HG02943 (cell line): ENCODE measurements at regions not wholly inside any gene's neighbourhood (a gene's known extent, or its start where the extent isn't known, plus 50 kb on each side); places are given as distances from the start of the nearest gene placed in this dataset.
"Not testable (repeated sequence)": the region's sequence is repeated elsewhere in the genome, so short reads cannot be mapped to it uniquely, and the experiment has no call there.

ENCODE experiments used
- ATAC-seq: cut with Tn5 transposase; IDR thresholded peaks from one replicate; pipeline ENCODE4 v1.9.1; 2021; ENCODE audit warnings: mild to moderate bottlenecking, low read depth, moderate library complexity; ENCODE audit not compliant: unreplicated experiment

DNA sequence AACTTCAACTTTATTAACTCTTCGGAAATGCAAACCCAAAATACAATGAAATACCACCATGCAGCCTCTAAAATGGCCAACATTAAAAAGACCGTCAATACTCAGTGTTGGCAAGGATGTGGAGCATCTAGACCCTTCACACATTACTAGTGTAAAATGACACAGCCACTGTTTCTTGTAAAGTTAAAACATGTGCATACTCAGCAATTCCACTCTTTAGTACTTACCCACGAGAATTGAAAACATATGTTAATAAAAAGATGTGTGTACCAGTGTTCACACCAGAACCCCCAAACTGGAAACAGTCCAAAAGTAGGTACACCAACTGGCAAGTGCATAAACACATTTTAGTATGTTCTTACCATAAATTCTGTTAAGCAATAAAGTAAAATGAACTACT, 294.7 kb downstream of the PLK2 start:
- no peak for ATAC-seq

DNA sequence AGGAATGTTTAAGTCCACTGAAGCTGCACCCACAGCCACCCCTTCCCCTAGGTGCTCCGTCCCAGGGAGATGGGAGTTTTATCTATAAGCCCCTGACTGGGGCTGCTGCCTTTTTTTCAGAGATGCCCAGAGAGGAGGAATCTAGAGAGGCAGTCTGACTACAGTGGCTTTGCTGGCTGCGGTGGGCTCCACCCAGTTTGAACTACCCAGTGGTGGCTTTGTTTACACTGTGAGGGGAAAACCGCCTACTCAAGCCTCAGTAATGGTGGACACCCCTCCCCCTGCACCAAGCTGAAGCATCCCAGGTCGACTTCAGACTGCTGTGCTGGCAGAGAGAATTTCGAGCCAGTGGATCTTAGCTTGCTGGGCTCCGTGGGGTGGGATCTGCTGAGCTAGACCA, 298.0 kb downstream of the PLK2 start:
- not testable (repeated sequence) for ATAC-seq

DNA sequence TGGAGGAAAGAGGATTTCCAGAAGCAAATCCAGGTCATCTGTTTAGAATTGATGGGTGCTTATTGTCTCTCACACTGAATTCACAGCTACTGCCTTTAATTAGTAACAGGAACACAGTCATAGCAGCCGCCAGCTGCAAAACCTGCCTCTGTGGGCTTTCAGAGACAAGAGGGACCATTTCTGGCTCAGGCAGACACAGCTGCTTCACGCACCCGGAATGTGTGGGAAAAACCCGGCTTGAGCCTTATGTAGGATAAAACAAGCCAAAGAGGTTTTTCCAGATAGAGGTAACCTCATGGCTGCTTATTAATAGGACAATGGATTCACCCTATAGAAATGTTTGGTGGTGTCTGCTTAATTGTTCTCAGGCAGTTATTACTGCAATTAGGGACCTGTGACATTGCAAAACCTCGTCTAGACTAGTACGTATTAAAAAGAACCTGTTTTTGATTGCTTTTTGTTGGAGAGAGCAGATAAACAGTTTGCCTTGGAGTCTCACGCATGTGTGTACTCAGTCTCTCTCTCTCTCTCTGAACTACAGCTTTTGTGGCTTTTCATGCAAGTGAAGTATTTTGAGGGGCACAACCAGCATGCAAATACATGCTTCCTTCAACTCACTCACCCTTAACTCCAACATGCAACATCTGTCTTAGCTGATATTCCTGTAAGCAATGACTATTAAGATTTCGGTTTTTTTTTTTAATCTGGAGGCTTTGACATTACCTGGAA, 302.7 kb downstream of the PLK2 start:
- ATAC-seq = no peak

DNA sequence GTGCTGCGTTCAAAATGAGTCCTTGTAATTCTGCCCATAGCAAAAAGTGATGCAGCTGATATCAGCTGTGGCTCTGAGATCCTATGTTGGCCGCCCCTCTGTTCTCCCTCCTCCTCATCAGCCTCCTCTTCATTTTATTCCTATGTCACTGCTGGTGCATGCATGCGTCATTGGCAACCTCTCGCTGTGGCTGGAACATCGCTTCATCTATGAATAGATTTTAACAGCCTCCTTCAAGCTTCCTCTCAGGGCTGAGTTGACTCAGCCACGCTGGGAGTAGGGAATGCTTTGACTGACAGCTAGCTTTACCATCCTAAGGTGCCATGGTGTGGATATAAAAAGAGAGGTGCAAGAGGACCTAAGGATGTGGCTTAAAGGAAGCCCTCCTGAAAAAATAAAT, 303.5 kb downstream of the PLK2 start:
- no peak for ATAC-seq

DNA sequence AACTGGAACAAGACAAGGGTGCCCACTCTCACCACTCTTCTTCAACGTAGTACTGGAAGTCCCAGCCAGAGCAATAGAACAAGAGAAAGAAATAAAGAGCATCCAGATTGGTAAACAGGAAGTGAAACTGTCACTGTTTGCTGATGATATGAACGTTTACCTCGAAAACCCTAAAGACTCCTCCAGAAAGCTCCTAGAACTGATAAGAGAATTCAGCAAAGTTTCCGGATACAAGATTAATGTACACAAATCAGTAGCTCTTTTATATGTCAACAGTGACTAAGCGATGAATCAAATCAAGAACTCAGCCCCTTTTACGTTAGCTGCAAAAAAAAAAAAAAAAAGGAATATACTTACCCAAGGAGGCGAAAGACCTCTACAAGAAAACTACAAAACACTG, 306.6 kb downstream of the PLK2 start:
- no peak for ATAC-seq

DNA sequence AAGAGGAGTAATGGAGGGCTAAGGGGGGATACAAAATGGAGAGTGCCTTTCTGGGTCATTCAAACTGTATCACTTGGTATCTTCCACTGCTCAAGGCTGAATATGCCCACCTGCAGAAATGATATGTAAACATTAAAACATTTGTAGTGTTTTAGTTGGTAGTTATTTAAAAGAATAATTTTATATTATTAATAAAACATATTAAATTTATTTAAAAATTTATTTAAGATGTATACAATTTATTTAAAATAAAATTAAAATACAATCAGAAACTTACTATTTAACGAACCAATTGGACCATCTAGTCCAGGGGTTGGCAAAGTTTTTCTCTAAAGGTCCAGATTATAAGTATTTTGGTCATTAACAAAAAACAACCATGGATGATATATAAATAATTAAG, 308.5 kb downstream of the PLK2 start:
- ATAC-seq = no peak

DNA sequence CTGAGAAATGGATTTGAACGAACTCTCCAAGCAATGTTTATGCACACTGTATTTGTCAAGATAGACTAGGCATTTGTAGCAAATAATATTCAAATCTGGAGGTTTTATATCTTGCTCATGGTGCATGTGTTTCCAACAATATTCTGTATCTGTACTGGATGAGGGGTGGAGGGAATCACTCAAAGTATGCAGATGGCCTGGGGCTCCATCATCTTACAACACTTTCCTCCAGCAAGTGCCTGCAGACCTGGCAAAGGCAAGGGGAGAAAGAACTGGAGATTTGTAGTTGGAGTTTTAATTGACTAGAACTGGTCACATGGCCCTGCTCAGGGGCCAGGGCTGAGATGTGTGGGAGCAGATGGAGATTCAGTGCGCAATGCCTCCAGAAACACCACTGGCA, 309.0 kb downstream of the PLK2 start:
- no peak for ATAC-seq

DNA sequence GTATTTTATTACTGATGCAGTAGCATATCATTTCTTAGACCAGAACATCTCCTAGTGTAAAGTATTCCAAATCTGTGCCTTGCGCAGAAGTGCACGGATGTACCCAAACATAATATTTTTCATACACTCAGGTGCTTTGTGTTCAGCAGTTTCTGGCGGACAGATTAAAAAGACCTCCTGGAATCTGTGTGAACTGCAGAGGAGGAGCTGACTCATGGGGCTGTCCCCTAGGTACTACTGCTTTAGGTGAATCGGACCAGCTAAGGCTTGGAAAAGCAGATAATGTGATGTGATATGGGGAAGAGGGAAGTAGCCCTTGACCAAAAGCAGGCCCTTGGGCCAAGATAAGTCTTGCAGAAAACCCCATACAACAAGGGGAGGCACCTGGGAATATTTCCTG, 310.1 kb downstream of the PLK2 start:
- ATAC-seq = no peak

DNA sequence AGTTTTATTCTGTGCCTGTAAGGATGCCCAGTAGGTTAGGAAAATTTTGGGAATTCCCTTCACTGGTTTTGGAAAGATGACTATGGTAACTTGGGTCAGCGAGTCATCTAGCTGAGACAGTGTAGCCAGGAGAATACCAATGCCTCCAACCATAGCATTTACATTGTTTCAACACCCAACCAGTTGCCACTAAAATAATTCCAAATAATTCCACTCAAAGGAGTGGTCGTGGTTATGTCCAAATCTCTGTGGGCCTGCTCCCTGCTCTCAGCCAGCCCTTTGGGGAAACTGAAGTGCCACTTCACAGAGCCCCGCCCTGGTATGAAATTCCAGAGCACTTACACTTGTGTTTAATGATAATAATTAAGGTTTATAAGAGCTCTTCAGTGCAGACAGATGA, 310.5 kb downstream of the PLK2 start:
- ATAC-seq = no peak

DNA sequence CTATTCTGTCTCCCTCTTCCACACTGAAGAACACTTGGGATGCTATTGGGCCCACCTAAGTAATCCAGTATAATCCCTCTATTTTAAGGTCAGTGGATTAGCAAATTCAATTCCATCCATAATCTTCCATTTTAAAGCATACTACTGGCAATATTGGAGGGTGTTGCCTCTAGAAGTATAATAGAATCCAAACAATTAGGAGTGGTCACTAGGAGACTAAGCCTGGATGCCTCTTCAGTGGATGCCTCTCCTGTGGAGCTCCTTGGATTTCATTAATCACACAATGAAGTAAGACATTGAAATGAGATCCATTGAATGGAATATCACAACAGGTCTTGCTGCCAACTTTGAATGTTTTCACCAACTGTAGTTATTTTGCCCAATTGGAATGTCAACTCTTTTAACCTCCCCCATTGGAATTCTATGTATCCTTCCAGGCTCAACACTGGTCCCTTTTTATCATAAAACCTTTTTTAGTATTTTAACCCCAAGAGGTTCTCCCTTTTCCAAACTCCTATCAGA, 311.6 kb downstream of the PLK2 start:
- no peak for ATAC-seq

DNA sequence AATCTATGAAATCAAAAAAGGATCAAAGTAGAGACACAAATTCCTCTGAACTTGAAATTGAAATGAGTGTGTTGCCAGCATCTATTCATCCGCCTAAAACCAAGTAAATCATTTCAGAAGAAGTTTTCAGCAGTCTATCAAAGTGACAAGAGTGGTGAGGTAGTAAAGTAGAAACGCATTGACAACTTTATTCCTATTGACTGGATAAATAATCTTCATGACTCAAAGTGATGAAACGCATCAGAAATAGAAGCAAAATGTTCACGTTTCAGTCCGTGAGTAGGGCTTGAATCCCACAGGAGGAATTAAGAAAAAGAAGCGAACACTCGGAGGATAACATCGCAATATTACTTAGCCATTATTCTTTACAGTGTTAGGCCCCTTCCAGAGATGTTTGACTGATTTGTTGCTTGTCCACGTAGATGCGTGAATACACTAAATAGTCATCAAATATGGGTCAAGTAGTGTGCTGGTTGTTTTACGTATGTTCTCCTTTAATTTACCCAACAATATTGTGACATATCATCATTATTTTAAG, 314.4 kb downstream of the PLK2 start:
- no peak for ATAC-seq

DNA sequence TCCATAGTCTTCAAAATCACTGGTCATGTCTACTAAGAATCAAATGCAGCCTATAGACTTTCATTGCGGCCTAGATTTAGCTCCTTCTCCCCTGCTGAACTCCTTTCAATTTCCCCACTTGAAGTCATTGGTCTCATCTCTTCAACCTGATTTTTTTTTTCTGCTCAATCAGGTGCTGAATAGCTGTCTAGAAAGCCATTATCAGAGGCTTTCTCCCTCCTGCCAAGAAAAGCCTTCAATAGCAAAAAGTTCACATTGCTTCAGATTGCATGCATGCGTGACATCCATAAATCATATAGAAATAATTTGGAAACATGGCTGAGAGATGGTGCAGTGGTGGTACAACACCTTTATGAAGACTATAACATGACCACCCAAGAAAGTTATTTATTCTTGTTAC, 316.2 kb downstream of the PLK2 start:
- ATAC-seq = no peak

DNA sequence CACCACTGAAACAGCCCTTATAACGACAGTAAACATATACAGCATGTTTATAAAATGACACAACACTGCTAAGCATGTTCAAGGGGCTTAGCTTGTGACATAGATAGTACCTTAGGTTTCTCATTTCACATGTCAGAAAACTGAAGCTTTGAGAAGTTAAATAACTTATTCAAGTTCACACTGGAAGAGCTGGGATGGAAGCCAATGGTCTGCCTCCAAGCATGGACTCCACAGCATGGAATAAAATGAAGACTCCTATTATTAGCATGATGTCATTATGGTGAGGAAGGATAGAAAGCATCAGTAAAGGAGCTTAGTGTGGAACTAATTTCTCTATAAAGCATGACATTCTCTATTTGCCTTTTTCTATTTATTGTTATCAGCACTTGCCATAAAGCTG, 316.7 kb downstream of the PLK2 start:
- no peak for ATAC-seq

DNA sequence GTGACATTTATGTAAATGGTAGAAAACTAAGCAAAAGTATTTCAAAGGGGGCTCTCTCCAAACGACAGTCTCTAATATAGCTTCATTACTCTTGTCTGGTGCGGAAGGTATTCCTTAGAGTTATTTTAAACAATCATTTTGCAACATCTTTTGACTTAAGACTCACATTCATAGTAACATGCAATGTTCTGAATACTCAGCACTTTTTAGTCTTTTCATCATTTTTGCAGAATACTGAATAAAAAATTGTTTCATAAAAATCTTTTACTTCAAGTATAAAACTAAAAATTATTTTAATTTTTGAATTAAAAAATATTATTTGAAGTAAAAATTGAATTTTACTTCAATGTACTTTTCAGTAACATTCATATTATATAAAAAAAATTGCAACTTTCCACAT, 321.1 kb downstream of the PLK2 start:
- ATAC-seq = no peak

DNA sequence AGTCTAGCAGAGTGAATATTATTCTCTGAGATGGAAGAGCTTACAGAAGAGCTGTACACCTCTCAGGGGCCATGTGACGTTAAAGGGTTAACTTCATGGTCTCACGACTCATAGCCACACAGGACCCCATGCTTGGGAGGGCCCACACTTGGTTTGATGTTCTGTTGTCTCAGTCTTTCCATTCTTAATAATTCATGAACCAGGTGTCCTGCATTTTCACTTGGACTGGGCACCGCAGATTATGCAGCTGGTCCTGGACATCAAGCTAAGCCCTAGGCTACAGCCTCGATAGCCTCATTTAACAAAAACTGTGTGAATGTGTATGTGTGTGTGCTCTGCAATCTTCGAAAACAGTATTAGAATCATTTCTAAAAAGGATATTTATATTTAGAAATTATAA, 323.5 kb downstream of the PLK2 start:
- no peak for ATAC-seq

DNA sequence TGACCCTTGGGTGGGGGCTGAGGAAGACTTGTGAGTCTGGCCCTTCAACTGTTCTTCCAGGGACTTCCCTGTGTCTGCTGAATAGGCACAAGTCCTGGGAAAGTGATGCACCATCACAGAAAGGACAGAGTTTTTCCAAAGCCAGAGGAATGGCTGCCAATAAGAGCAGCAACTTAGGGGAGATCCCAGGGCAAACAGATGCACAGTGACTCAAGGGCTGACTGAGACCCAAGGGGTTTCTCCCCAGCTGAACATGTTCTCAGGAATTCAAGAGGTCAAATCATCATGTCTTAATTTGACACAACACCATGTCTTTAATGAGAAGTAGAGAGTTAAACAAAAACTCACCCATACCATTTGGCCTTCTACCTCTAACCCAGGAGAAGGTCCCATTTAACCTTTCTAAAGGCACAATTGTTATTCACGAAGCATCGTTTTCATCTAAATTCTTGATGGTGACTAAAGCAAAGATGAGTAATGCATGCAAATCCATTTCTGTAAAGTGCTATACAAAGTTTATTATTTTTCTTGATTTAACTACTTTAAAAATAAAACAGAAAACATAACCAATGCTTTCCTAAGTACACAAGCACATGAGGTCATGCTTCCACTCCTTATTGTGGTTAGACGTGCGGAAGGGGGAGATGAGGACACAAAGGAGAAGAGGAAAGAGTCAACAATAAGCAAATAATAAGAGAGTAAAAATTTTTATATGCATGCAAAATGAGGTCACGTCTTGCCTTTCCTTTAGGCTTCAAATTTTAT, 324.1 kb downstream of the PLK2 start:
- ATAC-seq = no peak

DNA sequence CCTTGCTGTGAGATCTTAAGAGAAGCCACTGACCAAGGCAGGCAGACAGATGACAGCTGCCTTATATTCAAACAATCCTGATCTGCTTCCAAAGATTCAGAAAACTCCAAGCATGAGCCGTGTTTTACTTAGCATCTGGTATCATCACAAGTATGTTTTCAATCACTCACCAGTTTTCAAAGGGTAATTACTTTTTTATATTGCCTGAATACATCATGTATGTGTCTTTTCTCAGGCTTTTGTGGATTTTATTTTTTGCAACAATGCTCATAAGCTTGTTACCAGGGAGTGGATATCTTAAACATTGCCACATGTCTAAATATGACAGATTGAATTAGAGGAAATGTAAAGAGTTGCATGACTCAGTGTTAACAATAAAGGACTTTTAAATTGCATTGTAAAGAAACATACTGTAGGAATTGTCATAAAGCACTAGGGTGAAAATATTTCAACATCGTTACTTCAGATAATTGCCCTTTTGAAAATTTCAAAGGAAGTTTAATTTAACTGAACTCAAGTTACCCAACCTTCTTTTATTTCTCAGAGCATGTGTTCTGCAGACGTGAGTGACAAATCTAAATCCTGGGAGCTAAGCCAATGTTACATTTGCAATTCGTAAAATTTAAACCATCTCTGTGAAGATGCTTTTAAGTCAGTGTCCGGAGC, 326.1 kb downstream of the PLK2 start:
- ATAC-seq = no peak

DNA sequence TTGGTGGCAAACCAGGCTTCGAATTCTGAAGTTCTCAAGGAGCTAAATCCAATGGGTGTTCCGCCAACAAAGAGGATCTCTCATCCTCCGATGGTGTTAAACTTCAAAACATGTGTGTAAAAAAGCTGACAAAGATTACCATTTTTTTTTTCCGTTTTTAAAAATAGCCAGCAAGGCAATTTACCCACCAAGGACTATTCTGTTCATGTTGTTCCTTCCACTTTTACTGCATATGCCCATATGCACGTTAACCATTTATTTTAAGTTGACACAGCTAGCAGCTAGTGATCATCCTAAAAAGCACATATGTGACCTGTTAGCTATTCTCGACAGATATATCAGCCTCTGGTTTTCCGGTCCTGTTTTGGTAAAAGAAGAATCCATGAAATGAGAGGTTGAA, 326.7 kb downstream of the PLK2 start:
- no peak for ATAC-seq

DNA sequence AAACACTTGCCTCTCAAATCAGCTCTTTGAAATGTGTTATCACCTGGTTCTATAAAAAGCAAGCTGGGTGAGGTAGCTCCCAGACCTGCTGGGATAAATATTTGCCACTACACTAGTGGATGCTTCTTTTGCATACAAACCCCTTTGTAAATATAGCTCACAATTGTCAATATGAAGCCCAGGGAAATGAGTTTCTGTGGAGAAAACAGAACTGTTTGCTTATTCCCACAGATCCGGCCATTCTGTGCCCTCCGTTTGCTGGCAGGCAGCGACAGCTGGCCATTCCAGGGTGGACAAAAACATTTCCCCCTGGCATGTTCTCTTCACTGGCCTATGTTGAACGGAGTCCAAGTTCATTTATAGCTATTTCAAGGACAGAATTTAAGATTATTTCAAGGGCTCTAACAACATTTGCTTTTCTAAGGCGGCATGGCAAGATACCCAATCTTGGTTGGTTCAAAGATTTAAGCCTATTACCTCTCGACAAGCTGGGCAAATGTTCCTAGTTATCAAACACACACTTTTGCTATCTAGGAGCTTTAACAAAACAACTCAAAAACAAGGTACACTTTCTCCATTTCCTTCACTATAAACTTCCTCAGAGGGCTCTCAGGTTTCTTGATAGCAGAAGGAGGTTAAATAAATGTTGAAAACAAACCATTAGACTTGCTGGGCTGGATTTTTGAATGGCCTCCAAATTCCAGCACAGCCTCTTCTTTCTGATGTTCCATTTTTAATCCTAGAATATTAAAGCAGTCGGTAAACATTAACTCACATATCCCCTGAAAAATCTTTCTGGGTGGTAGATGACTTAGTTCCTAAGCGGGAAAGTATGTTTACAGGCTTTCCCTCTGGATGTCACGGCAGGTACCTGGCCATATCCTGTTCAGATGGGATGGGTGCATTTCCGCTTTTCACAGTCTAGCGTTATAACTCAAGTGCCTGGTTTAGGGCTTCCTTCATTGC, 332.3 kb downstream of the PLK2 start:
- ATAC-seq = no peak

DNA sequence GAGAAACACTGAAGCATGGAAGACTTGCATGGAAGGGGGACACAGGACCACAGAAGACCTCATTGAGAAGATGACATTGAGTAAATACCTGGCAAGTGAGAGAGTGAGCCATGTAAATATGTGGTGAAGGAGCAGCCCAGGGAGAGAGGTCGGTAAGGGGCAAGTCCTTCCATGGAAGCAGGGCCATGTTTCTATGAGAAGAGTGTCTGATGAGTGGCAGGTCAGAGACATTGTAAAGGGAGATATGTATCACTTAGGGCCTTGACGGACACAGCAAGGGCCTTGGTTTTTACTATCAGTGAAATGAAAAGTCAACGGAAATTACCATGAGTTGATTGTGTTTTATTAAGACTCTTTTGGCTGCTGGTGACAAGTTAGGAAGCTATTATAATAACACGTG, 336.4 kb downstream of the PLK2 start:
- ATAC-seq = no peak
